ENCODE measurements at regions not wholly inside any gene's neighbourhood (a gene's known extent, or its start where the extent isn't known, plus 50 kb on each side); places are given as distances from the start of the nearest gene placed in this dataset.

DNA sequence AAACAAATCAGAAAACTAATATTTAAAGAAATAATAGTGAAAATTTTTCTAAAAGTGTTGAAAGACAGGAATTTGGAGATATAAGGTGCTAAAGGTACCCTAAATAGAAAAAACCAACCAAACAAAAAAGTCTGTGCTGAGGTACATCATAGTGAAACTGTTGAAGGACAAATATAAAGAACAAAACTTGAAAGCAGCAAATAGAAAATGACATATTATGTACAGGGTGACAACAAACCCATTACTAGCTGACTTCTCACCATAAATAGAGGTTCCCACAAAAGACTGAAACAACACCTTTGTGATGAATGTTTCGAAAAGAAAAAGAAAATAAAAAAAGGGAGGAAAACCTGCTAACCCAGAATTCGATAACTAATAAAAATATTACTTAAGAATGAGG lies 502.5 kb upstream of the NECTIN3 start:
- no peaks in the 10 kb centered on the region for H3K27me3 ChIP-seq (ENCODE audit: insufficient read depth, poor library complexity, severe bottlenecking)
- TF ChIP-seq POLR2AphosphoS5 (IDR thresholded peaks at IDR 0.05; ENCODE audit: low read depth) (no peak), GABPA (IDR thresholded peaks at IDR 0.05; ENCODE audit: low read depth) (no peak), SPI1 (IDR thresholded peaks at IDR 0.05; ENCODE audit: borderline replicate concordance, low read depth) (no peak)
- TF ChIP-seq, protein P1, sequence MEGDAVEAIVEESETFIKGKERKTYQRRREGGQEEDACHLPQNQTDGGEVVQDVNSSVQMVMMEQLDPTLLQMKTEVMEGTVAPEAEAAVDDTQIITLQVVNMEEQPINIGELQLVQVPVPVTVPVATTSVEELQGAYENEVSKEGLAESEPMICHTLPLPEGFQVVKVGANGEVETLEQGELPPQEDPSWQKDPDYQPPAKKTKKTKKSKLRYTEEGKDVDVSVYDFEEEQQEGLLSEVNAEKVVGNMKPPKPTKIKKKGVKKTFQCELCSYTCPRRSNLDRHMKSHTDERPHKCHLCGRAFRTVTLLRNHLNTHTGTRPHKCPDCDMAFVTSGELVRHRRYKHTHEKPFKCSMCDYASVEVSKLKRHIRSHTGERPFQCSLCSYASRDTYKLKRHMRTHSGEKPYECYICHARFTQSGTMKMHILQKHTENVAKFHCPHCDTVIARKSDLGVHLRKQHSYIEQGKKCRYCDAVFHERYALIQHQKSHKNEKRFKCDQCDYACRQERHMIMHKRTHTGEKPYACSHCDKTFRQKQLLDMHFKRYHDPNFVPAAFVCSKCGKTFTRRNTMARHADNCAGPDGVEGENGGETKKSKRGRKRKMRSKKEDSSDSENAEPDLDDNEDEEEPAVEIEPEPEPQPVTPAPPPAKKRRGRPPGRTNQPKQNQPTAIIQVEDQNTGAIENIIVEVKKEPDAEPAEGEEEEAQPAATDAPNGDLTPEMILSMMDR (IDR thresholded peaks at IDR 0.05; ENCODE audit: insufficient read depth, low read length) = no peak
- TF ChIP-seq, protein P2, sequence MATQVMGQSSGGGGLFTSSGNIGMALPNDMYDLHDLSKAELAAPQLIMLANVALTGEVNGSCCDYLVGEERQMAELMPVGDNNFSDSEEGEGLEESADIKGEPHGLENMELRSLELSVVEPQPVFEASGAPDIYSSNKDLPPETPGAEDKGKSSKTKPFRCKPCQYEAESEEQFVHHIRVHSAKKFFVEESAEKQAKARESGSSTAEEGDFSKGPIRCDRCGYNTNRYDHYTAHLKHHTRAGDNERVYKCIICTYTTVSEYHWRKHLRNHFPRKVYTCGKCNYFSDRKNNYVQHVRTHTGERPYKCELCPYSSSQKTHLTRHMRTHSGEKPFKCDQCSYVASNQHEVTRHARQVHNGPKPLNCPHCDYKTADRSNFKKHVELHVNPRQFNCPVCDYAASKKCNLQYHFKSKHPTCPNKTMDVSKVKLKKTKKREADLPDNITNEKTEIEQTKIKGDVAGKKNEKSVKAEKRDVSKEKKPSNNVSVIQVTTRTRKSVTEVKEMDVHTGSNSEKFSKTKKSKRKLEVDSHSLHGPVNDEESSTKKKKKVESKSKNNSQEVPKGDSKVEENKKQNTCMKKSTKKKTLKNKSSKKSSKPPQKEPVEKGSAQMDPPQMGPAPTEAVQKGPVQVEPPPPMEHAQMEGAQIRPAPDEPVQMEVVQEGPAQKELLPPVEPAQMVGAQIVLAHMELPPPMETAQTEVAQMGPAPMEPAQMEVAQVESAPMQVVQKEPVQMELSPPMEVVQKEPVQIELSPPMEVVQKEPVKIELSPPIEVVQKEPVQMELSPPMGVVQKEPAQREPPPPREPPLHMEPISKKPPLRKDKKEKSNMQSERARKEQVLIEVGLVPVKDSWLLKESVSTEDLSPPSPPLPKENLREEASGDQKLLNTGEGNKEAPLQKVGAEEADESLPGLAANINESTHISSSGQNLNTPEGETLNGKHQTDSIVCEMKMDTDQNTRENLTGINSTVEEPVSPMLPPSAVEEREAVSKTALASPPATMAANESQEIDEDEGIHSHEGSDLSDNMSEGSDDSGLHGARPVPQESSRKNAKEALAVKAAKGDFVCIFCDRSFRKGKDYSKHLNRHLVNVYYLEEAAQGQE (IDR thresholded peaks at IDR 0.05; ENCODE audit: insufficient replicate concordance, low read depth) = no peak
- no peak for DNase-seq (ENCODE audit: low read depth in 1 of 2, low spot score in 1 of 2)
- H3K4me3 ChIP-seq (replicated peaks; ENCODE audit: insufficient read depth, low read length) = no peak overlapping the region
- H3K27ac ChIP-seq (replicated peaks) = no peak overlapping the region

DNA sequence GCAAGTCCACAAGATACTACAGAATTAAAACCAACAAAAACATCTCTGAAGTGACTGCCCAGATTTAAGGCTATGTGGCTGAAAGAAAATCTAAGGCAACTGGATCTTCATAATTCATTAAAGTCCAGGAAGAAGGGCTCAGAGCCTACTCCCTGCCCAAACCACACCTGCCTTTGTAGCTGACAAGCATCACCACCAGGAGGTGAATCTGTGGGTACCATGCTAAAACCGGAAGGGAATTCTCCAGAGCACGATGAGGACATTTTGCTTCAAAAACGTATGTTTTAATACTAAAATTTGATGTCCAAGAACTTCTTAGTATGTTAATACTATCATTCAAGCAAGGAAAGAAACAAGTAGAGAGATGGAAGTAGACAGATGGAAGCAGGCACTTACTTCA lies 495.9 kb upstream of the NECTIN3 start:
- TF ChIP-seq, protein P2 (IDR thresholded peaks at IDR 0.05; ENCODE audit: insufficient replicate concordance, low read depth) = no peak
- no peak for TF ChIP-seq SPI1 (IDR thresholded peaks at IDR 0.05; ENCODE audit: borderline replicate concordance, low read depth)
- no peak for TF ChIP-seq GABPA (IDR thresholded peaks at IDR 0.05; ENCODE audit: low read depth)
- TF ChIP-seq, protein P1 (IDR thresholded peaks at IDR 0.05; ENCODE audit: insufficient read depth, low read length) = no peak
- TF ChIP-seq POLR2AphosphoS5 (IDR thresholded peaks at IDR 0.05; ENCODE audit: low read depth) = no peak
- no peak for DNase-seq (ENCODE audit: low read depth in 1 of 2, low spot score in 1 of 2)
- Histone ChIP-seq H3K27me3 (ENCODE audit: insufficient read depth, poor library complexity, severe bottlenecking) (no peaks in the 10 kb centered on the region), H3K4me3 (replicated peaks; ENCODE audit: insufficient read depth, low read length) (no peak overlapping the region), H3K27ac (replicated peaks) (no peak overlapping the region)

DNA sequence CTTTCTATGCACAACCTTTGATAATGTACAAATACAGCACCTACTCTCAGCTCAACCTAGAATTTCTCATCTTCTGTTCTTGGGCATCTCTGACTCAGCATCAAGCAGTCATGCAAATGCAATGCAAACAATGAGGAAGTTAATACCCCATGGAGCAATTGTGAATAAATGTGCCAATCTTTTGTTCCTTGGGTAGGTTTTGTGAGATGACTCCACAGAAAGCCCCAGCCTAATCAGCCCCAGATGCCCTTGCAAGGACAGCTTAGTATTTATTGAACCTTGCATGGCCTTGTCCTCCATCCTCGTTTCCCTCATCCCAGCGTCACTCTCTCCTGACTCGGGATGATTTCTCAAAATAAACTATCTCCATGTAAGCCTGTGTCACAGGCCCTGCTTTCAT lies 494.7 kb upstream of the NECTIN3 start:
- no peak for DNase-seq (ENCODE audit: low read depth in 1 of 2, low spot score in 1 of 2)
- H3K27ac ChIP-seq (replicated peaks) = no peak overlapping the region
- H3K27me3 ChIP-seq (ENCODE audit: insufficient read depth, poor library complexity, severe bottlenecking) = no peaks in the 10 kb centered on the region
- H3K4me3 ChIP-seq (replicated peaks; ENCODE audit: insufficient read depth, low read length) = no peak overlapping the region
- TF ChIP-seq, protein P1 (IDR thresholded peaks at IDR 0.05; ENCODE audit: insufficient read depth, low read length) = no peak
- no peak for TF ChIP-seq SPI1 (IDR thresholded peaks at IDR 0.05; ENCODE audit: borderline replicate concordance, low read depth)
- TF ChIP-seq POLR2AphosphoS5 (IDR thresholded peaks at IDR 0.05; ENCODE audit: low read depth) = no peak
- no peak for TF ChIP-seq GABPA (IDR thresholded peaks at IDR 0.05; ENCODE audit: low read depth)
- TF ChIP-seq, protein P2 (IDR thresholded peaks at IDR 0.05; ENCODE audit: insufficient replicate concordance, low read depth) = no peak
